ENCODE measurements at regions not wholly inside any gene's neighbourhood (a gene's known extent, or its start where the extent isn't known, plus 50 kb on each side); places are given as distances from the start of the nearest gene placed in this dataset.

- TF ChIP-seq MAX (IDR thresholded peaks at IDR 0.05), result no peak
- TF ChIP-seq RAD21 (IDR thresholded peaks at IDR 0.05; ENCODE audit: low read depth), result peak; percentile 25; the same call in 1 of the 2 replicates
- no peak for TF ChIP-seq TCF12 (IDR thresholded peaks at IDR 0.05; ENCODE audit: low read depth)
- no peak for TF ChIP-seq YY1 (IDR thresholded peaks at IDR 0.05; ENCODE audit: low read depth)
- no peak for TF ChIP-seq CEBPB (IDR thresholded peaks at IDR 0.05)
- no peak for TF ChIP-seq ZBTB7A (IDR thresholded peaks at IDR 0.05; ENCODE audit: low read depth)
- TF ChIP-seq REST (IDR thresholded peaks at IDR 0.05; ENCODE audit: low read depth), result no peak
Measured at GRCh38 chr16:86044241-86044671, 145.3 kb downstream of the IRF8 start.

All from Ishikawa (cell line).